HepG2 (cell line): ENCODE measurements at regions not wholly inside any gene's neighbourhood (a gene's known extent, or its start where the extent isn't known, plus 50 kb on each side); places are given as distances from the start of the nearest gene placed in this dataset.

Experiments used
- ARHGAP35 ChIP-seq: sonication (generic); formaldehyde crosslinking; IDR thresholded peaks from 2 replicates; pipeline ENCODE4 v1.9.0; 2022; ENCODE audit warnings: mild to moderate bottlenecking, inconsistent platforms, moderate library complexity, missing genetic modification reagents, borderline replicate concordance
- ETV6 ChIP-seq: sonication (generic); formaldehyde crosslinking; conservative IDR thresholded peaks from 2 replicates; pipeline ENCODE4 v1.4.0; 2020; ENCODE audit warnings: missing genetic modification reagents
- FOXC1 ChIP-seq: sonication (generic); formaldehyde crosslinking; IDR thresholded peaks from 2 replicates; pipeline ENCODE4 v1.8.0; 2022; ENCODE audit warnings: mild to moderate bottlenecking, missing genetic modification reagents, borderline replicate concordance
- FOXK2 ChIP-seq: fragments of 450-650 bp; IDR thresholded peaks from 2 replicates; pipeline ENCODE4 v1.6.1; 2016
- FOXO1 ChIP-seq: sonication (generic); formaldehyde crosslinking; IDR thresholded peaks from 2 replicates; pipeline ENCODE4 v1.4.0; 2020; ENCODE audit warnings: missing genetic modification reagents
- IRF9 ChIP-seq: sonication (generic); formaldehyde crosslinking; IDR thresholded peaks from 2 replicates; pipeline ENCODE4 v1.8.0; 2022; ENCODE audit warnings: missing genetic modification reagents, mild to moderate bottlenecking, borderline replicate concordance
- JDP2 ChIP-seq: sonication (generic); formaldehyde crosslinking; IDR thresholded peaks from 2 replicates; pipeline ENCODE4 v1.8.1; 2022; ENCODE audit warnings: missing genetic modification reagents, borderline replicate concordance
- KMT2A ChIP-seq: sonication (generic); formaldehyde crosslinking; IDR thresholded peaks from 2 replicates; pipeline ENCODE4 v1.4.0; 2020; ENCODE audit warnings: missing genetic modification reagents
- MYC ChIP-seq: sonication (generic); formaldehyde crosslinking; IDR thresholded peaks from 2 replicates; pipeline ENCODE4 v1.9.0; 2021; ENCODE audit warnings: missing genetic modification reagents, borderline replicate concordance
- RFXANK ChIP-seq: IDR thresholded peaks from 2 replicates; pipeline ENCODE4 v1.6.1; 2016
- SOX6 ChIP-seq, 2 experiments: fragments of 450-650 bp in 1 of 2; sonication (generic) in 1 of 2; formaldehyde crosslinking in 1 of 2; IDR thresholded peaks; 2 replicates each; pipeline versions ENCODE4 v1.4.0 to v1.6.1; 2017 to 2020; ENCODE audit warnings: antibody characterized with exemption in 1 of 2, mild to moderate bottlenecking in 1 of 2, missing genetic modification reagents in 1 of 2
- SPEN ChIP-seq: sonication (generic); formaldehyde crosslinking; IDR thresholded peaks from 2 replicates; pipeline ENCODE4 v1.5.1; 2020; ENCODE audit warnings: low read depth, mild to moderate bottlenecking, missing genetic modification reagents
- STAG1 ChIP-seq: sonication (generic); formaldehyde crosslinking; IDR thresholded peaks from 2 replicates; pipeline ENCODE4 v1.4.0; 2020; ENCODE audit warnings: missing genetic modification reagents
- ZBTB7B ChIP-seq: sonication (generic); formaldehyde crosslinking; IDR thresholded peaks from 2 replicates; pipeline ENCODE4 v1.4.0; 2020; ENCODE audit warnings: missing genetic modification reagents
- ZNF574 ChIP-seq: sonication (generic); formaldehyde crosslinking; IDR thresholded peaks from 2 replicates; pipeline ENCODE4 v1.4.0; 2020; ENCODE audit warnings: missing genetic modification reagents
- ZNF644 ChIP-seq: IDR thresholded peaks from 2 replicates; pipeline ENCODE4 v1.6.1; 2016; ENCODE audit warnings: low read depth
- ZNF839 ChIP-seq: sonication (generic); formaldehyde crosslinking; IDR thresholded peaks from 2 replicates; pipeline ENCODE4 v1.4.0; 2020; ENCODE audit warnings: missing genetic modification reagents, mild to moderate bottlenecking, borderline replicate concordance
- TF ChIP-seq, protein P1 (sequence below): sonication (generic); formaldehyde crosslinking; IDR thresholded peaks from 2 replicates; pipeline ENCODE4 v1.8.1; 2023; ENCODE audit warnings: mild to moderate bottlenecking, moderate library complexity, missing genetic modification reagents
- TF ChIP-seq, protein P2 (sequence below): sonication (generic); formaldehyde crosslinking; IDR thresholded peaks from 2 replicates; pipeline ENCODE4 v1.4.0; 2020; ENCODE audit warnings: mild to moderate bottlenecking, missing genetic modification reagents
- TF ChIP-seq, protein P3 (sequence below): sonication (generic); formaldehyde crosslinking; conservative IDR thresholded peaks from 2 replicates; pipeline ENCODE4 v1.8.0; 2022; ENCODE audit warnings: mild to moderate bottlenecking, moderate library complexity, missing genetic modification reagents

DNA sequence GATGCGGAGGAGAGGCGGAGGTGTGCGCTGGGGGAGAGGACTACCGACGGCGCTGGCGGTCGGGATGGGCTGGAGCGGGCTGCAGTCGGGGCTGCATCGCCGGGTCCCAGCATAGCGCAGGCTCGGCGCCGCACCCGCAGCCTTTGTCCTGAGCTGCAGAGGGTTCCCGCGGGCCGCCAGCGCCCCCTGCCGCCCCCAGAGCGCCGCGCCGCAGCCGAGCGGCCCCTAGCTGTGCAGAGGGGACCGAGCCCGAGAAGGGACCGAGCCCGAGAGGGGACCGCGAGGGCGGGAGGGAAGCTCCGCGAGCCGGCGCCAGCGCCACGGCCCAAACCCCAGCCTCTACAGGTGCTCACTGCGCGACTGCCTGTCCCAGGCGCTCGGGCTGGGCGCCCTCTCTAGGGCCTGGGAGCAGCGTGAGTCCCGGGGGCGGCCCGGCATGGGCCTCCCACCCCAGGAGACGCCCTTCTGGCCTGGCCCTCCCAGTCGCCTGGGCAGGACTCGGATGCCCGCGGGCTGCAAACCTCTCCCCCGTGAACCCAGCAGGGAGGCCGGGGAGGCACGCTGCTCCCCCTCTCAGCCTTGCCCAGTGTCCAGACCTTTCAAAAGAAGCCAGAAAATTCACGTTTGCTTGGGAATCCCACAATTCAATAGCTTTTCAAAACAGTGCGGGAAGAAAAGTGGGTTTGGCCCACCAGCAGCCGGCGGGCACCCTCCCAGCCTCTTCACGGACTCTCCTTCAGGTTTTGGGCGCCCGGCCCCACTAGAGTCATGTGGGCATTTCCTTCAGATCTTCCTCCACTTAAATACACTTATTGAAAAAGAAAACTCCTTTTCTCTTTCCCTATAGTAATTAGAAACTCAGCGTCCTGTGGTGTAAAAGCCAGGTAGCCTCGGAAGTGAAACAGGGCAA, 134.7 kb downstream of the TPRA1 start (continued):
- TF ChIP-seq, protein P1, sequence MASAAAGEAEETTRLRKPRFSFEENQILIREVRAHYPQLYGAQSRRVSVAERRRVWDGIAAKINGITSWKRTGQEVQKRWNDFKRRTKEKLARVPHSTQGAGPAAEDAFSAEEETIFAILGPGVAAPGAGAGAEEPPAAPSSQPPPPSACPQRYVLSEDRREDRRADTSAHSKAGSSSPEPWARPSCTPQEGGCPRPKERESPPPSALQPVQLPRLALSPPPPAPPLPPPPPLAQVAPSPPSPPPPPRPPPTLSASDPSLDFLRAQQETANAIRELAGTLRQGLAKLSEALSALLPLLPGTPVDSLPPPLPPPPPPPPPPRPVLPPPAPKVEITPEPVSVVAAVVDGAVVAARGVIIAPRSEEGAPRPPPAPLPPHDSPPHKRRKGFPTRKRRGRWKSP (CRISPR knock-in tag), result 0 out of 2 replicates have a peak, but pooled peaks have one; percentile 58
- TF ChIP-seq KMT2A (CRISPR knock-in tag) (no peak), FOXO1 (peak; percentile 73), STAG1 (peak; percentile 97), ZNF839 (CRISPR knock-in tag) (no peak), ZBTB7B (CRISPR knock-in tag) (peak; percentile 81), ETV6 (0 out of 2 replicates have a peak, but pooled peaks have one; percentile 57), SPEN (CRISPR knock-in tag) (peak; percentile 33; the same call in 1 of the 2 replicates), MYC (CRISPR knock-in tag) (peak; percentile 7; the same call in 1 of the 2 replicates), SOX6 (IDR thresholded peaks at IDR 0.05) (no peak), SOX6 (CRISPR knock-in tag; IDR thresholded peaks at IDR 0.05) (peak; percentile 28; the same call in 1 of the 2 replicates), RFXANK (CRISPR knock-in tag) (no peak), JDP2 (CRISPR knock-in tag) (no peak), FOXC1 (CRISPR knock-in tag) (peak; percentile 80; the same call in 1 of the 2 replicates), IRF9 (CRISPR knock-in tag) (peak; percentile 76; the same call in 1 of the 2 replicates), ARHGAP35 (CRISPR knock-in tag) (peak; percentile 22; the same call in 1 of the 2 replicates), ZNF574 (CRISPR knock-in tag) (peak; percentile 41), FOXK2 (no peak), ZNF644 (CRISPR knock-in tag) (no peak)
- TF ChIP-seq, protein P2, sequence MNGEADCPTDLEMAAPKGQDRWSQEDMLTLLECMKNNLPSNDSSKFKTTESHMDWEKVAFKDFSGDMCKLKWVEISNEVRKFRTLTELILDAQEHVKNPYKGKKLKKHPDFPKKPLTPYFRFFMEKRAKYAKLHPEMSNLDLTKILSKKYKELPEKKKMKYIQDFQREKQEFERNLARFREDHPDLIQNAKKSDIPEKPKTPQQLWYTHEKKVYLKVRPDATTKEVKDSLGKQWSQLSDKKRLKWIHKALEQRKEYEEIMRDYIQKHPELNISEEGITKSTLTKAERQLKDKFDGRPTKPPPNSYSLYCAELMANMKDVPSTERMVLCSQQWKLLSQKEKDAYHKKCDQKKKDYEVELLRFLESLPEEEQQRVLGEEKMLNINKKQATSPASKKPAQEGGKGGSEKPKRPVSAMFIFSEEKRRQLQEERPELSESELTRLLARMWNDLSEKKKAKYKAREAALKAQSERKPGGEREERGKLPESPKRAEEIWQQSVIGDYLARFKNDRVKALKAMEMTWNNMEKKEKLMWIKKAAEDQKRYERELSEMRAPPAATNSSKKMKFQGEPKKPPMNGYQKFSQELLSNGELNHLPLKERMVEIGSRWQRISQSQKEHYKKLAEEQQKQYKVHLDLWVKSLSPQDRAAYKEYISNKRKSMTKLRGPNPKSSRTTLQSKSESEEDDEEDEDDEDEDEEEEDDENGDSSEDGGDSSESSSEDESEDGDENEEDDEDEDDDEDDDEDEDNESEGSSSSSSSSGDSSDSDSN, result peak; percentile 84
- TF ChIP-seq, protein P3, sequence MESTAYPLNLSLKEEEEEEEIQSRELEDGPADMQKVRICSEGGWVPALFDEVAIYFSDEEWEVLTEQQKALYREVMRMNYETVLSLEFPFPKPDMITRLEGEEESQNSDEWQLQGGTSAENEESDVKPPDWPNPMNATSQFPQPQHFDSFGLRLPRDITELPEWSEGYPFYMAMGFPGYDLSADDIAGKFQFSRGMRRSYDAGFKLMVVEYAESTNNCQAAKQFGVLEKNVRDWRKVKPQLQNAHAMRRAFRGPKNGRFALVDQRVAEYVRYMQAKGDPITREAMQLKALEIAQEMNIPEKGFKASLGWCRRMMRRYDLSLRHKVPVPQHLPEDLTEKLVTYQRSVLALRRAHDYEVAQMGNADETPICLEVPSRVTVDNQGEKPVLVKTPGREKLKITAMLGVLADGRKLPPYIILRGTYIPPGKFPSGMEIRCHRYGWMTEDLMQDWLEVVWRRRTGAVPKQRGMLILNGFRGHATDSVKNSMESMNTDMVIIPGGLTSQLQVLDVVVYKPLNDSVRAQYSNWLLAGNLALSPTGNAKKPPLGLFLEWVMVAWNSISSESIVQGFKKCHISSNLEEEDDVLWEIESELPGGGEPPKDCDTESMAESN (CRISPR knock-in tag), result peak; percentile 2; the same call in 1 of the 2 replicates
